ENCODE measurements at regions not wholly inside any gene's neighbourhood (a gene's known extent, or its start where the extent isn't known, plus 50 kb on each side); places are given as distances from the start of the nearest gene placed in this dataset.

- BruUV-seq (replicated peaks) = no TSS peak
- ChIA-PET POLR2A (ENCODE audit: unreplicated experiment) (no interaction called here), CTCF (interaction anchor here (0.5 to 0.8 kb wide), 2 partner anchors 65 to 941 kb away, joined by 3 read pairs; no protein-coding TSS in a partner anchor)
- no peak overlapping the region for H4K91ac ChIP-seq (ENCODE audit: insufficient read depth, low read depth, low read length)
- no peak overlapping the region for H3K14ac ChIP-seq (replicated peaks; ENCODE audit: low read depth, low read length)
- no peak overlapping the region for H3K4me2 ChIP-seq (ENCODE audit: low read depth, low read length)
- peaks cover 2% of the 10 kb centered on the region; the same call in 1 of the 2 replicates for H3K36me3 ChIP-seq (ENCODE audit: control insufficient read depth, insufficient read depth, low read length)
- in situ Hi-C loops (cut with MboI; ENCODE audit: low sequenced_read_pairs) (no loop called here), intact Hi-C loops (cut with micrococcal nuclease) (no loop called here), dilution Hi-C loops (cut with HindIII; ENCODE audit: low sequenced_read_pairs, unreplicated experiment) (no loop called here)
- H2BK20ac ChIP-seq (ENCODE audit: low read depth, low read length) = no peak overlapping the region
- H3K79me1 ChIP-seq (ENCODE audit: low read depth in 1 of 2, low read length in 2 of 2) = peaks cover 24 to 49% of the 10 kb centered on the region in 2 experiments
- no peak overlapping the region for H3K18ac ChIP-seq (ENCODE audit: low read depth, low read length)
- no peak overlapping the region for H3K23ac ChIP-seq (ENCODE audit: low read depth, low read length)
- DNase-seq = no peak
- no peak overlapping the region for H3K4me3 ChIP-seq (ENCODE audit: insufficient read depth, low read depth, low read length)
- H2AK9ac ChIP-seq (replicated peaks; ENCODE audit: low read depth, low read length, poor library complexity) = no peak overlapping the region
- no peak overlapping the region for H3K56ac ChIP-seq (ENCODE audit: extremely low read depth, insufficient read depth, low read length)
- peaks cover 2% of the 10 kb centered on the region; the same call in 1 of the 2 replicates for H3K4me1 ChIP-seq (ENCODE audit: control insufficient read depth, insufficient read depth, low read length)
- H3K27me3 ChIP-seq (ENCODE audit: control insufficient read depth, insufficient read depth, low read length) = no peaks in the 10 kb centered on the region
- H2BK120ac ChIP-seq (ENCODE audit: low read depth, low read length) = no peak overlapping the region
- H4K8ac ChIP-seq (ENCODE audit: low read depth in 2 of 2, low read length in 2 of 2) = no peak overlapping the region
- ATAC-seq (ENCODE audit: low read depth) = no peak
- H4K5ac ChIP-seq (ENCODE audit: low read depth, low read length) = no peak overlapping the region
- no peak overlapping the region for H2BK15ac ChIP-seq (ENCODE audit: low read depth, low read length)
- no peak overlapping the region for H2AFZ ChIP-seq (replicated peaks; ENCODE audit: low read length, poor library complexity)
- no peak overlapping the region for H2AK5ac ChIP-seq (ENCODE audit: low read depth, low read length)
- H3K4ac ChIP-seq (ENCODE audit: low read depth, low read length) = no peak overlapping the region
- peaks cover 14% of the 10 kb centered on the region for H4K20me1 ChIP-seq (ENCODE audit: insufficient read depth, low read length)
- no peak overlapping the region for H3K27ac ChIP-seq (ENCODE audit: insufficient read depth, low read length)
- 0 out of 2 replicates have a peak, but pooled peaks cover 7% of the 10 kb centered on the region for H3K9me1 ChIP-seq (ENCODE audit: insufficient read depth, low read length)
- no peak overlapping the region for H2BK5ac ChIP-seq (ENCODE audit: low read depth, low read length, poor library complexity, severe bottlenecking)
- peaks cover 6% of the 10 kb centered on the region for H3K9me3 ChIP-seq (ENCODE audit: control insufficient read depth, insufficient read depth, low read length)
- H3K9ac ChIP-seq (ENCODE audit: low read depth, low read length) = no peak overlapping the region
- TF ChIP-seq BHLHE40 (IDR thresholded peaks at IDR 0.05; ENCODE audit: low read depth, low read length) = no peak
- TF ChIP-seq FOS (IDR thresholded peaks at IDR 0.05; ENCODE audit: low read depth, low read length) = no peak
- no peak for TF ChIP-seq RCOR1 (IDR thresholded peaks at IDR 0.05; ENCODE audit: insufficient replicate concordance, low read length)
- TF ChIP-seq, protein P1, sequence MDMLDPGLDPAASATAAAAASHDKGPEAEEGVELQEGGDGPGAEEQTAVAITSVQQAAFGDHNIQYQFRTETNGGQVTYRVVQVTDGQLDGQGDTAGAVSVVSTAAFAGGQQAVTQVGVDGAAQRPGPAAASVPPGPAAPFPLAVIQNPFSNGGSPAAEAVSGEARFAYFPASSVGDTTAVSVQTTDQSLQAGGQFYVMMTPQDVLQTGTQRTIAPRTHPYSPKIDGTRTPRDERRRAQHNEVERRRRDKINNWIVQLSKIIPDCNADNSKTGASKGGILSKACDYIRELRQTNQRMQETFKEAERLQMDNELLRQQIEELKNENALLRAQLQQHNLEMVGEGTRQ (IDR thresholded peaks at IDR 0.05; ENCODE audit: low read depth, low read length) = no peak
- no peak for TF ChIP-seq MAFK (IDR thresholded peaks at IDR 0.05; ENCODE audit: low read depth, low read length)
- TF ChIP-seq SMC3 (IDR thresholded peaks at IDR 0.05; ENCODE audit: low read depth, low read length) = no peak
- no peak for TF ChIP-seq CEBPB (IDR thresholded peaks at IDR 0.05; ENCODE audit: low read depth, low read length)
- TF ChIP-seq, protein P2, sequence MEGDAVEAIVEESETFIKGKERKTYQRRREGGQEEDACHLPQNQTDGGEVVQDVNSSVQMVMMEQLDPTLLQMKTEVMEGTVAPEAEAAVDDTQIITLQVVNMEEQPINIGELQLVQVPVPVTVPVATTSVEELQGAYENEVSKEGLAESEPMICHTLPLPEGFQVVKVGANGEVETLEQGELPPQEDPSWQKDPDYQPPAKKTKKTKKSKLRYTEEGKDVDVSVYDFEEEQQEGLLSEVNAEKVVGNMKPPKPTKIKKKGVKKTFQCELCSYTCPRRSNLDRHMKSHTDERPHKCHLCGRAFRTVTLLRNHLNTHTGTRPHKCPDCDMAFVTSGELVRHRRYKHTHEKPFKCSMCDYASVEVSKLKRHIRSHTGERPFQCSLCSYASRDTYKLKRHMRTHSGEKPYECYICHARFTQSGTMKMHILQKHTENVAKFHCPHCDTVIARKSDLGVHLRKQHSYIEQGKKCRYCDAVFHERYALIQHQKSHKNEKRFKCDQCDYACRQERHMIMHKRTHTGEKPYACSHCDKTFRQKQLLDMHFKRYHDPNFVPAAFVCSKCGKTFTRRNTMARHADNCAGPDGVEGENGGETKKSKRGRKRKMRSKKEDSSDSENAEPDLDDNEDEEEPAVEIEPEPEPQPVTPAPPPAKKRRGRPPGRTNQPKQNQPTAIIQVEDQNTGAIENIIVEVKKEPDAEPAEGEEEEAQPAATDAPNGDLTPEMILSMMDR (conservative IDR thresholded peaks at IDR 0.05; ENCODE audit: low read depth, low read length) = no peak
- no peak for TF ChIP-seq MXI1 (IDR thresholded peaks at IDR 0.05; ENCODE audit: borderline replicate concordance, low read depth, low read length)
- 80% methylated on average over 1 of the region's 6 CpGs; no CpG with 5 or more reads in 1 of the 2 experiments for WGBS, 2 experiments (ENCODE audit: extremely low coverage in 2 of 2, insufficient read length in 1 of 2)
These were observed 69.5 kb upstream of the VGLL4 start for GRCh38 chr3:11713171-11713570.

All from IMR-90 (cell line).